Nephron progenitor cell (in vitro differentiated cells): ENCODE measurements at regions not wholly inside any gene's neighbourhood (a gene's known extent, or its start where the extent isn't known, plus 50 kb on each side); places are given as distances from the start of the nearest gene placed in this dataset.

Experiments
- DNase-seq: peaks from one replicate; pipeline ENCODE4 v3.0.0; 2021
- H3K27ac Mint-ChIP-seq: 2 replicates; pipeline ENCODE4 v1.8.0; 2021; ENCODE audit warnings: mild to moderate bottlenecking, moderate library complexity, mixed read lengths
- H3K27me3 Mint-ChIP-seq: 2 replicates; pipeline ENCODE4 v1.8.0; 2021; ENCODE audit warnings: mild to moderate bottlenecking, low read depth, mixed read lengths; ENCODE audit not compliant: poor library complexity
- H3K36me3 Mint-ChIP-seq: 2 replicates; pipeline ENCODE4 v1.8.0; 2021; ENCODE audit warnings: low read depth, mixed read lengths
- H3K4me1 Mint-ChIP-seq: 2 replicates; pipeline ENCODE4 v1.8.0; 2021; ENCODE audit warnings: mixed read lengths
- H3K4me3 Mint-ChIP-seq: 2 replicates; pipeline ENCODE4 v1.8.0; 2021; ENCODE audit warnings: mild to moderate bottlenecking, moderate library complexity, mixed read lengths
- H3K9me3 Mint-ChIP-seq: 2 replicates; pipeline ENCODE4 v1.8.0; 2021; ENCODE audit warnings: mild to moderate bottlenecking, moderate library complexity, mixed read lengths
- CTCF ChIP-seq: fragments of 200-600 bp; sonication (generic); IDR thresholded peaks from 2 replicates; pipeline ENCODE4 v1.5.0; 2021; ENCODE audit warnings: antibody characterized with exemption

GRCh38 chr17:31702041-31702440 lies 157.0 kb downstream of the COPRS start:
- H3K9me3 Mint-ChIP-seq = peaks cover 9% of the 10 kb centered on the region

DNA sequence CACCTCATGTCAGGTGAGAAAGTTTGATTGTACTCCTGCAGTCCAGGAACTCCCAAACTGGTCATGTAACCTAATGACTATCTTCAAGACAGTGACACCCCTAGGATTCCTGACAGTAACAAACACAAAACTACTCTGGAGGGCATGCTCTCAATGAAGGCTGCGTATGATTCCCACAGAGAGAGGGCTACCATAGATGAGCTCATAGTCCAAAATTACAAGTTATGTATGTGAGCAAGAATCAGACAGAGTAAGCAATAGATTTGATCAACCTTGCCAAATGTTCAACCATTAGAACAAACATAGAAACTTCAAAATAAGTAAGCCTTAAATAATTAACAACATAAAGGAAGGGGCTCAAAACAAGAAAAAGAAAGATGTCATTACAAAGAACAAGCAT lies 158.1 kb downstream of the COPRS start:
- H3K4me1 Mint-ChIP-seq = peaks cover 23% of the 10 kb centered on the region

More at GRCh38 chr17:31702041-31702440, 157.0 kb downstream of the COPRS start:
- Mint-ChIP-seq H3K4me3 (no peak overlapping the region), H3K36me3 (no peaks in the 10 kb centered on the region), H3K27me3 (peaks cover 18% of the 10 kb centered on the region), H3K27ac (no peak overlapping the region), H3K4me1 (peaks cover 12% of the 10 kb centered on the region)
- no peak for TF ChIP-seq CTCF
- DNase-seq = no peak

DNA sequence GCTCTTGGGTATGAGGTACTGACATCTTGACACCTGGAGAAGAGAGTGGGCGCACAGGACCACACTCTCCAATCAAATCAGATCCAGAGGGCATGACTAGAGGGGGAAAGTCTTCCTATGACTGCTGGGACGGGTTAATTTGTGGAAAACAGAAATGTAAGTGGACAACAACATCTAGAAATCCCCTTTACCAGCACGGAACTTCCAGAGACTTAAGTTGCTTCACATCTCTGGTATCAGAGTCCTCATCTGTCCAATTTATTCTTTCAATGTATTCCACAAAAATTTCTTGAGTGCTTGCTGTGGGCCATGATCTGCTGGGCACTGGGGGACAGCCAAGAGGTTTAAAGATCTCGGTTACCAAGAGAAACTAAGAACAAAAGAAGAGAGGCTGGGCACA lies 159.2 kb downstream of the COPRS start:
- H3K27me3 Mint-ChIP-seq = peaks cover 23% of the 10 kb centered on the region
- H3K27ac Mint-ChIP-seq = peak overlapping the region; percentile 85
- peaks cover 6% of the 10 kb centered on the region for H3K9me3 Mint-ChIP-seq
- no peaks in the 10 kb centered on the region for H3K36me3 Mint-ChIP-seq
- H3K4me3 Mint-ChIP-seq = no peak overlapping the region
- no peak for TF ChIP-seq CTCF
- peaks cover 27% of the 10 kb centered on the region for H3K4me1 Mint-ChIP-seq
- no peak for DNase-seq

More for the DNA sequence above, 158.1 kb downstream of the COPRS start:
- DNase-seq = no peak
- Mint-ChIP-seq H3K36me3 (no peaks in the 10 kb centered on the region), H3K9me3 (peaks cover 6% of the 10 kb centered on the region), H3K27ac (no peak overlapping the region), H3K27me3 (peaks cover 21% of the 10 kb centered on the region), H3K4me3 (no peak overlapping the region)
- no peak for TF ChIP-seq CTCF

DNA sequence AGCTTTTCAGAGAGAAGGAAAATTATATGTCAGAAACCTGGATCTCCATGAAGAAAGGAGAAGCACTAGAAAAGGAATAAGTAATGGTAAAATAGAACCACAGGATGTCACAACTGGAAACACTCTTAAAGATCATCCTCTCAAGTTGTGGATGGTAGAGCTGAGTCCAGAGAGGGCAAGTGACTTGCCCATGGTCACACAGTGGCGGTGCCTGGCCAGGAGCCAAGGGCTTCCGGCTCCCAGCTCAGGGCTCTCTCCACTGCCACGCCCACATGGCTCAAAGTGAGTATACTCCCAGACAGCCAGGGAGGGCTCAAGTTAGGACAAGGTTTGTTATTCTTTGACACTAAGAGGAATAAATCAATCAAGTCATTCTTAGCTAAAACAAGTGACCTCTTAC lies 159.8 kb downstream of the COPRS start:
- peaks cover 20% of the 10 kb centered on the region for H3K27me3 Mint-ChIP-seq
- no peak for DNase-seq
- H3K27ac Mint-ChIP-seq = no peak overlapping the region
- peaks cover 6% of the 10 kb centered on the region for H3K9me3 Mint-ChIP-seq
- H3K4me3 Mint-ChIP-seq = no peak overlapping the region
- no peaks in the 10 kb centered on the region for H3K36me3 Mint-ChIP-seq
- H3K4me1 Mint-ChIP-seq = peaks cover 27% of the 10 kb centered on the region
- TF ChIP-seq CTCF = no peak

- TF ChIP-seq CTCF = no peak
- no peak for DNase-seq
- Mint-ChIP-seq H3K4me1 (peaks cover 32% of the 10 kb centered on the region), H3K36me3 (no peaks in the 10 kb centered on the region), H3K9me3 (peaks cover 6% of the 10 kb centered on the region), H3K27ac (no peak overlapping the region), H3K4me3 (no peak overlapping the region), H3K27me3 (peaks cover 18% of the 10 kb centered on the region)
Measured at GRCh38 chr17:31698751-31699150, 160.3 kb downstream of the COPRS start.

DNA sequence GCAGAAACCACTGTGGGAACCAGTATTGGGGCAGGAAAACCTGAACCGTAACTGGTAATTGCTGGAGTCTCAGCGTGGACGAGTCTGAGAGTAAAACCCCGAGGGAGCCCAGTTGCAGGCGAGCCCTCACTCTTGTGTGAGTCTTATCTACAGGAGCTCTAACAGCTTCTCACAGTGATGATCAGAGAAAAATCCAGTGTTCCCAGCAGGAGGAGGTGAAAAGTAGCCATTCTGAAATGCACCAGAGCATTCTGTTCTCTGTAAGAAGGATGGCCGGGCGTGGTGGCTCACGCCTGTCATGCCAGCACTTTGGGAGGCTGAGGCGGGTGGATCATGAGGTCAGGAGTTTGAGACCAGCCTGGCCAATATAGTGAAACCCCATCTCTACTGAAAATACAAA lies 161.2 kb downstream of the COPRS start:
- peaks cover 33% of the 10 kb centered on the region for H3K4me1 Mint-ChIP-seq
- H3K27me3 Mint-ChIP-seq = peaks cover 16% of the 10 kb centered on the region
- H3K9me3 Mint-ChIP-seq = peaks cover 6% of the 10 kb centered on the region
- DNase-seq = no peak
- peak overlapping the region; percentile 40 for H3K27ac Mint-ChIP-seq
- TF ChIP-seq CTCF = no peak
- H3K36me3 Mint-ChIP-seq = no peaks in the 10 kb centered on the region
- no peak overlapping the region for H3K4me3 Mint-ChIP-seq
